ENCODE measurements at regions not wholly inside any gene's neighbourhood (a gene's known extent, or its start where the extent isn't known, plus 50 kb on each side); places are given as distances from the start of the nearest gene placed in this dataset.
A peak's percentile ranks its signal among the peaks of the same experiment; 100 is the strongest.

DNA sequence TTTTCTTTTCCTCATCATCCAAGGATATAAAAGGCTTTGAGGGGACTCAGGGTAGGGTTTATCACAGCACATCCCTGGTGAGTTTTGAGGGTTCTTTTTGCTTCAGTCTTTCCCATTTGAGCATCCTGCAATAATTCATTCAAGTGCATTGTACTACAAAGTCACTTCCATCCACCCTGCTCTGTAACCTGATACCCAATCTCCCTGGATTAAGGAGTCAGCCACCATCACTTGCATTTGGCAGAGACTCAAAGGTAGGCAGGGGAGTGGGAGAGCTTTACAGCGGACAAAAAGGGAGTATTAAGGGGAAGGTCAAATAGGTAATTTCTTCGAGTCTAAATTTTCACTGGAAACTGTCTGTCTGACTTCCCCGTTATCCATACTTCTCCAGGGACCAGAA, 216.1 kb upstream of the TMTC4 start:
- Histone ChIP-seq H3K79me2 (replicated peaks; ENCODE audit: insufficient read depth) (no peaks in the 10 kb centered on the region), H3K27me3 (ENCODE audit: insufficient read depth) (no peaks in the 10 kb centered on the region), H3K4me3 (no peak overlapping the region), H3K4me2 (no peak overlapping the region), H3K9me2 (ENCODE audit: insufficient read depth) (peaks cover 17% of the 10 kb centered on the region), H3K27ac (ENCODE audit: low read depth) (no peak overlapping the region), H3K36me3 (ENCODE audit: insufficient read depth) (no peaks in the 10 kb centered on the region), H3K4me1 (ENCODE audit: insufficient read depth) (no peaks in the 10 kb centered on the region; the same call in 1 of the 2 replicates), H2AFZ (no peak overlapping the region; the same call in 1 of the 2 replicates), H4K20me1 (replicated peaks; ENCODE audit: insufficient read depth) (no peaks in the 10 kb centered on the region), H3F3A (replicated peaks; ENCODE audit: low read depth) (no peaks in the 10 kb centered on the region)
- Mint-ChIP-seq H3K27me3 (ENCODE audit: insufficient read depth, low read depth, poor library complexity) (no peaks in the 10 kb centered on the region), H3K4me1 (peaks cover 4% of the 10 kb centered on the region), H3K9me3 (no peaks in the 10 kb centered on the region), H3K4me3 (no peak overlapping the region), H3K27ac (no peak overlapping the region), H3K36me3 (ENCODE audit: low read depth) (no peaks in the 10 kb centered on the region)
- TF ChIP-seq CREB1 (CRISPR knock-in tag; IDR thresholded peaks at IDR 0.05; ENCODE audit: low read depth) (no peak), ETS1 (IDR thresholded peaks at IDR 0.05) (no peak), ZNF114 (CRISPR knock-in tag; IDR thresholded peaks at IDR 0.05) (no peak), JUNB (IDR thresholded peaks at IDR 0.05; ENCODE audit: unreplicated experiment) (no peak), REST (IDR thresholded peaks at IDR 0.05; ENCODE audit: unreplicated experiment) (no peak), EZH2 (IDR thresholded peaks at IDR 0.05; ENCODE audit: low read depth, unreplicated experiment) (no peak), ZNF331 (CRISPR knock-in tag; IDR thresholded peaks at IDR 0.05; ENCODE audit: low read depth) (no peak), EZH2phosphoT487 (IDR thresholded peaks at IDR 0.05; ENCODE audit: unreplicated experiment) (no peak), POLR2AphosphoS5 (IDR thresholded peaks at IDR 0.05; ENCODE audit: low read depth) (no peak), NANOG (IDR thresholded peaks at IDR 0.05; ENCODE audit: borderline replicate concordance) (no peak), STAT1 (IDR thresholded peaks at IDR 0.05; ENCODE audit: unreplicated experiment) (no peak)
- TF ChIP-seq, protein P1, sequence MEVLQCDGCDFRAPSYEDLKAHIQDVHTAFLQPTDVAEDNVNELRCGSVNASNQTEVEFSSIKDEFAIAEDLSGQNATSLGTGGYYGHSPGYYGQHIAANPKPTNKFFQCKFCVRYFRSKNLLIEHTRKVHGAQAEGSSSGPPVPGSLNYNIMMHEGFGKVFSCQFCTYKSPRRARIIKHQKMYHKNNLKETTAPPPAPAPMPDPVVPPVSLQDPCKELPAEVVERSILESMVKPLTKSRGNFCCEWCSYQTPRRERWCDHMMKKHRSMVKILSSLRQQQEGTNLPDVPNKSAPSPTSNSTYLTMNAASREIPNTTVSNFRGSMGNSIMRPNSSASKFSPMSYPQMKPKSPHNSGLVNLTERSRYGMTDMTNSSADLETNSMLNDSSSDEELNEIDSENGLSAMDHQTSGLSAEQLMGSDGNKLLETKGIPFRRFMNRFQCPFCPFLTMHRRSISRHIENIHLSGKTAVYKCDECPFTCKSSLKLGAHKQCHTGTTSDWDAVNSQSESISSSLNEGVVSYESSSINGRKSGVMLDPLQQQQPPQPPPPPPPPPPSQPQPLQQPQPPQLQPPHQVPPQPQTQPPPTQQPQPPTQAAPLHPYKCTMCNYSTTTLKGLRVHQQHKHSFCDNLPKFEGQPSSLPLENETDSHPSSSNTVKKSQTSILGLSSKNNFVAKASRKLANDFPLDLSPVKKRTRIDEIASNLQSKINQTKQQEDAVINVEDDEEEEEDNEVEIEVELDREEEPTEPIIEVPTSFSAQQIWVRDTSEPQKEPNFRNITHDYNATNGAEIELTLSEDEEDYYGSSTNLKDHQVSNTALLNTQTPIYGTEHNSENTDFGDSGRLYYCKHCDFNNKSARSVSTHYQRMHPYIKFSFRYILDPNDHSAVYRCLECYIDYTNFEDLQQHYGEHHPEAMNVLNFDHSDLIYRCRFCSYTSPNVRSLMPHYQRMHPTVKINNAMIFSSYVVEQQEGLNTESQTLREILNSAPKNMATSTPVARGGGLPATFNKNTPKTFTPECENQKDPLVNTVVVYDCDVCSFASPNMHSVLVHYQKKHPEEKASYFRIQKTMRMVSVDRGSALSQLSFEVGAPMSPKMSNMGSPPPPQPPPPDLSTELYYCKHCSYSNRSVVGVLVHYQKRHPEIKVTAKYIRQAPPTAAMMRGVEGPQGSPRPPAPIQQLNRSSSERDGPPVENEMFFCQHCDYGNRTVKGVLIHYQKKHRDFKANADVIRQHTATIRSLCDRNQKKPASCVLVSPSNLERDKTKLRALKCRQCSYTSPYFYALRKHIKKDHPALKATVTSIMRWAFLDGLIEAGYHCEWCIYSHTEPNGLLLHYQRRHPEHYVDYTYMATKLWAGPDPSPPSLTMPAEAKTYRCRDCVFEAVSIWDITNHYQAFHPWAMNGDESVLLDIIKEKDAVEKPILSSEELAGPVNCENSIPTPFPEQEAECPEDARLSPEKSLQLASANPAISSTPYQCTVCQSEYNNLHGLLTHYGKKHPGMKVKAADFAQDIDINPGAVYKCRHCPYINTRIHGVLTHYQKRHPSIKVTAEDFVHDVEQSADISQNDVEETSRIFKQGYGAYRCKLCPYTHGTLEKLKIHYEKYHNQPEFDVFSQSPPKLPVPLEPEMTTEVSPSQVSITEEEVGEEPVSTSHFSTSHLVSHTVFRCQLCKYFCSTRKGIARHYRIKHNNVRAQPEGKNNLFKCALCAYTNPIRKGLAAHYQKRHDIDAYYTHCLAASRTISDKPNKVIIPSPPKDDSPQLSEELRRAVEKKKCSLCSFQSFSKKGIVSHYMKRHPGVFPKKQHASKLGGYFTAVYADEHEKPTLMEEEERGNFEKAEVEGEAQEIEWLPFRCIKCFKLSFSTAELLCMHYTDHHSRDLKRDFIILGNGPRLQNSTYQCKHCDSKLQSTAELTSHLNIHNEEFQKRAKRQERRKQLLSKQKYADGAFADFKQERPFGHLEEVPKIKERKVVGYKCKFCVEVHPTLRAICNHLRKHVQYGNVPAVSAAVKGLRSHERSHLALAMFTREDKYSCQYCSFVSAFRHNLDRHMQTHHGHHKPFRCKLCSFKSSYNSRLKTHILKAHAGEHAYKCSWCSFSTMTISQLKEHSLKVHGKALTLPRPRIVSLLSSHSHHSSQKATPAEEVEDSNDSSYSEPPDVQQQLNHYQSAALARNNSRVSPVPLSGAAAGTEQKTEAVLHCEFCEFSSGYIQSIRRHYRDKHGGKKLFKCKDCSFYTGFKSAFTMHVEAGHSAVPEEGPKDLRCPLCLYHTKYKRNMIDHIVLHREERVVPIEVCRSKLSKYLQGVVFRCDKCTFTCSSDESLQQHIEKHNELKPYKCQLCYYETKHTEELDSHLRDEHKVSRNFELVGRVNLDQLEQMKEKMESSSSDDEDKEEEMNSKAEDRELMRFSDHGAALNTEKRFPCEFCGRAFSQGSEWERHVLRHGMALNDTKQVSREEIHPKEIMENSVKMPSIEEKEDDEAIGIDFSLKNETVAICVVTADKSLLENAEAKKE (CRISPR knock-in tag; IDR thresholded peaks at IDR 0.05), result no peak
- TF ChIP-seq, protein P2, sequence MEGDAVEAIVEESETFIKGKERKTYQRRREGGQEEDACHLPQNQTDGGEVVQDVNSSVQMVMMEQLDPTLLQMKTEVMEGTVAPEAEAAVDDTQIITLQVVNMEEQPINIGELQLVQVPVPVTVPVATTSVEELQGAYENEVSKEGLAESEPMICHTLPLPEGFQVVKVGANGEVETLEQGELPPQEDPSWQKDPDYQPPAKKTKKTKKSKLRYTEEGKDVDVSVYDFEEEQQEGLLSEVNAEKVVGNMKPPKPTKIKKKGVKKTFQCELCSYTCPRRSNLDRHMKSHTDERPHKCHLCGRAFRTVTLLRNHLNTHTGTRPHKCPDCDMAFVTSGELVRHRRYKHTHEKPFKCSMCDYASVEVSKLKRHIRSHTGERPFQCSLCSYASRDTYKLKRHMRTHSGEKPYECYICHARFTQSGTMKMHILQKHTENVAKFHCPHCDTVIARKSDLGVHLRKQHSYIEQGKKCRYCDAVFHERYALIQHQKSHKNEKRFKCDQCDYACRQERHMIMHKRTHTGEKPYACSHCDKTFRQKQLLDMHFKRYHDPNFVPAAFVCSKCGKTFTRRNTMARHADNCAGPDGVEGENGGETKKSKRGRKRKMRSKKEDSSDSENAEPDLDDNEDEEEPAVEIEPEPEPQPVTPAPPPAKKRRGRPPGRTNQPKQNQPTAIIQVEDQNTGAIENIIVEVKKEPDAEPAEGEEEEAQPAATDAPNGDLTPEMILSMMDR (conservative IDR thresholded peaks at IDR 0.05; ENCODE audit: low read depth in 2 of 2), result no peak
- ATAC-seq (peak; percentile 69; the same call in 2 of the 3 replicates), DNase-seq (ENCODE audit: low spot score) (peak; percentile 12)

Data from GM23338 (cell line).